Trophoblast cell (in vitro differentiated cells and primary cell): ENCODE measurements at regions not wholly inside any gene's neighbourhood (a gene's known extent, or its start where the extent isn't known, plus 50 kb on each side); places are given as distances from the start of the nearest gene placed in this dataset.
A peak's percentile ranks its signal among the peaks of the same experiment; 100 is the strongest.

Experiments used
- DNase-seq, 2 donors: peaks; one replicate each; pipeline ENCODE4 v3.0.0-alpha.2; 2016
- H2AFZ ChIP-seq: 2 replicates; pipeline ENCODE4 v1.6.1; 2013; ENCODE audit warnings: low read length, moderate library complexity, mild to moderate bottlenecking; ENCODE audit not compliant: insufficient read depth, poor library complexity
- H2AK5ac ChIP-seq: 2 replicates; pipeline ENCODE4 v1.6.1; 2013; ENCODE audit warnings: mild to moderate bottlenecking, low read length
- H2BK120ac ChIP-seq: 2 replicates; pipeline ENCODE4 v1.6.1; 2013; ENCODE audit warnings: low read length, mild to moderate bottlenecking, moderate library complexity; ENCODE audit not compliant: insufficient read depth, poor library complexity
- H2BK12ac ChIP-seq: 2 replicates; pipeline ENCODE4 v1.6.1; 2013; ENCODE audit warnings: mild to moderate bottlenecking, low read length, moderate library complexity
- H2BK5ac ChIP-seq: 2 replicates; pipeline ENCODE4 v1.6.1; 2013; ENCODE audit warnings: low read length, low read depth, moderate library complexity, mild to moderate bottlenecking; ENCODE audit not compliant: poor library complexity
- H3K14ac ChIP-seq: 2 replicates; pipeline ENCODE4 v1.6.1; 2013; ENCODE audit warnings: mild to moderate bottlenecking, low read length
- H3K18ac ChIP-seq: 2 replicates; pipeline ENCODE4 v1.6.1; 2013; ENCODE audit warnings: mild to moderate bottlenecking, low read length
- H3K23ac ChIP-seq: 2 replicates; pipeline ENCODE4 v1.6.1; 2013; ENCODE audit warnings: low read length
- H3K27ac ChIP-seq: 2 replicates; pipeline ENCODE4 v1.5.1; 2013; ENCODE audit warnings: low read depth, mild to moderate bottlenecking, inconsistent platforms, low read length, moderate library complexity
- H3K27me3 ChIP-seq: 2 replicates; pipeline ENCODE4 v1.6.1; 2013; ENCODE audit warnings: inconsistent platforms, mild to moderate bottlenecking, low read length, moderate library complexity; ENCODE audit not compliant: insufficient read depth
- H3K36me3 ChIP-seq, 2 experiments: 1 replicate in 1 of 2; 2 replicates in 1 of 2; pipeline ENCODE4 v1.6.1; 2013; ENCODE audit warnings: low read length in 2 of 2, mild to moderate bottlenecking in 2 of 2, moderate library complexity in 1 of 2; ENCODE audit not compliant: insufficient read depth in 2 of 2, control insufficient read depth in 1 of 2
- H3K4ac ChIP-seq: 2 replicates; pipeline ENCODE4 v1.6.1; 2013; ENCODE audit warnings: low read depth, mild to moderate bottlenecking, low read length, moderate library complexity
- H3K4me1 ChIP-seq, 2 experiments: 1 replicate in 1 of 2; 2 replicates in 1 of 2; pipeline ENCODE4 v1.6.1; 2013; ENCODE audit warnings: low read length in 2 of 2, mild to moderate bottlenecking in 2 of 2, moderate library complexity in 1 of 2; ENCODE audit not compliant: insufficient read depth in 2 of 2, control insufficient read depth in 1 of 2
- H3K4me2 ChIP-seq: 2 replicates; pipeline ENCODE4 v1.6.1; 2013; ENCODE audit warnings: inconsistent platforms, mild to moderate bottlenecking, low read length, moderate library complexity
- H3K4me3 ChIP-seq: 2 replicates; pipeline ENCODE4 v1.5.1; 2013; ENCODE audit warnings: mild to moderate bottlenecking, low read depth, low read length, inconsistent platforms
- H3K79me1 ChIP-seq: one replicate; pipeline ENCODE4 v1.6.1; 2013; ENCODE audit warnings: low read length
- H3K79me2 ChIP-seq: 2 replicates; pipeline ENCODE4 v1.6.1; 2013; ENCODE audit warnings: low read length, mild to moderate bottlenecking; ENCODE audit not compliant: control insufficient read depth, insufficient read depth, poor library complexity
- H3K9ac ChIP-seq: 2 replicates; pipeline ENCODE4 v1.6.1; 2013; ENCODE audit warnings: mild to moderate bottlenecking, low read length
- H3K9me3 ChIP-seq: 2 replicates; pipeline ENCODE4 v1.6.1; 2013; ENCODE audit warnings: low read depth, mild to moderate bottlenecking, control low read depth, inconsistent platforms, low read length; ENCODE audit not compliant: insufficient read depth
- H4K12ac ChIP-seq: 2 replicates; pipeline ENCODE4 v1.6.1; 2013; ENCODE audit warnings: low read depth, mild to moderate bottlenecking, low read length, moderate library complexity
- H4K8ac ChIP-seq: 2 replicates; pipeline ENCODE4 v1.6.1; 2013; ENCODE audit warnings: low read depth, mild to moderate bottlenecking, low read length, moderate library complexity
- H4K91ac ChIP-seq: one replicate; pipeline ENCODE4 v1.6.1; 2013; ENCODE audit warnings: low read depth, mild to moderate bottlenecking, low read length, moderate library complexity
- WGBS: extraction: QIAGEN DNeasy Blood & Tissue Kit; methylation state at CpG from one replicate; pipeline ENCODE4 v1.1.7; 2013; ENCODE audit warnings: missing lambda C conversion rate; ENCODE audit not compliant: insufficient read length, insufficient coverage; ENCODE audit errors: extremely low coverage; 5-methylcytosine and 5-hydroxymethylcytosine counted together

DNA sequence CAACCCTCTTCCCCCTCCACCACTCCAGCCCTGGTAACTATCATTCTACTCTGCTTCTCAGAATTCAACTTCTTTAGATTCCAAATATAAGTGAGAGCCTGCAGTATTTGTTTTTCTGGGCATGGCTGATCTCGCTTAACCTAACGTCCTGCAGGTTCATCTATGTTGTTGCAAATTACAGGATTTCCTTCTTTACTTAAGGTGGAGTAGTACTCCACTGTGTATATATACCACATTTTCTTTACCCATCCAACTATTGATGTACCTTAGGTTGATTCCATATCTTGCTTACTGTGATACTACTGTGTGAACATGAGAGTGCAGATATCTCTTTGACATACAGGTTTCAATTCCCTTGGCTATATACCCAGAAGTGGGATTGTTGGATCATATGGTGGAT is 106.3 kb upstream of the ZNF366 start:
- Histone ChIP-seq H2AFZ (no peak overlapping the region), H3K4me1 (no peaks in the 10 kb centered on the region), H3K14ac (no peak overlapping the region), H3K4me2 (no peak overlapping the region), H3K4ac (no peak overlapping the region), H3K79me1 (peaks cover 2% of the 10 kb centered on the region), H2BK120ac (no peak overlapping the region), H3K9me3 (no peaks in the 10 kb centered on the region), H3K23ac (no peak overlapping the region), H3K4me3 (no peak overlapping the region), H2AK5ac (no peak overlapping the region), H3K36me3 (no peaks in the 10 kb centered on the region), H3K18ac (no peak overlapping the region), H4K8ac (no peak overlapping the region), H4K91ac (no peak overlapping the region), H3K27ac (no peak overlapping the region), H2BK5ac (no peak overlapping the region), H3K27me3 (no peaks in the 10 kb centered on the region), H3K9ac (no peak overlapping the region), H2BK12ac (no peak overlapping the region), H4K12ac (no peak overlapping the region), H3K79me2 (no peaks in the 10 kb centered on the region)
- no peak for DNase-seq
- WGBS: no CpG with 5 or more reads among the region's 2 CpGs

DNA sequence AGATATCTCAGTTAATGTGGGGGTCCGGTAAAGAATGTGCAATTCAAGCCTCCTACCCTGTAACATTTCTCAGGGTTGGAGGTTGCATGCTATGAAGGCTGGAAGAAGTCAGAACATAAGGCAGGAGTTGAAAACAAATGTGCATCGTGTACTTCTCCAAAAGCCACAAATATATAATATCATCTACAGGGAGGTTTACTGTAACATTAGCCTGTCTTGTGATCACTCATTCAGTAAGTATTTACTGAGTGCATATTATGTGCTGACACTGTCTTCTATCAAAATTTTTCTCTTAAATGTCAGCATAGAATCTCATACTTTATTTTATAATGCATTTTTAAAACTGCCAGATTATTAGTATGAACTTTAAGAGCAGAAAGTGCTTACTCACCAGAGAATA is 105.6 kb upstream of the ZNF366 start:
- Histone ChIP-seq H2AFZ (no peak overlapping the region), H3K14ac (no peak overlapping the region), H3K36me3 (no peaks in the 10 kb centered on the region), H3K4ac (no peak overlapping the region), H2BK5ac (no peak overlapping the region), H3K79me2 (no peaks in the 10 kb centered on the region), H3K4me2 (no peak overlapping the region), H4K91ac (no peak overlapping the region), H2BK120ac (no peak overlapping the region), H3K27ac (no peak overlapping the region), H3K4me3 (no peak overlapping the region), H3K4me1 (no peaks in the 10 kb centered on the region), H4K8ac (no peak overlapping the region), H3K79me1 (peaks cover 2% of the 10 kb centered on the region), H3K9ac (no peak overlapping the region), H3K27me3 (no peaks in the 10 kb centered on the region), H2BK12ac (no peak overlapping the region), H3K23ac (no peak overlapping the region), H2AK5ac (no peak overlapping the region), H3K18ac (no peak overlapping the region), H3K9me3 (no peaks in the 10 kb centered on the region), H4K12ac (no peak overlapping the region)
- no peak for DNase-seq
- WGBS: no CpG with 5 or more reads among the region's 2 CpGs

GRCh38 chr5:72611118-72611730 is 104.0 kb upstream of the ZNF366 start:
- H3K14ac ChIP-seq: no peak overlapping the region
- H2BK120ac ChIP-seq: no peak overlapping the region
- no peak overlapping the region for H3K9ac ChIP-seq
- no peak overlapping the region for H4K91ac ChIP-seq
- WGBS: no CpG with 5 or more reads among the region's 6 CpGs
- H3K18ac ChIP-seq: no peak overlapping the region
- H3K36me3 ChIP-seq: no peaks in the 10 kb centered on the region
- peaks cover 4% of the 10 kb centered on the region for H3K79me1 ChIP-seq
- H3K23ac ChIP-seq: no peak overlapping the region
- no peaks in the 10 kb centered on the region for H3K9me3 ChIP-seq
- no peak overlapping the region for H4K8ac ChIP-seq
- H4K12ac ChIP-seq: no peak overlapping the region
- H2BK12ac ChIP-seq: no peak overlapping the region
- H3K4me1 ChIP-seq: peaks cover 5 to 9% of the 10 kb centered on the region in 2 experiments
- H3K27ac ChIP-seq: no peak overlapping the region
- H3K27me3 ChIP-seq: no peaks in the 10 kb centered on the region
- H2AFZ ChIP-seq: no peak overlapping the region
- no peak overlapping the region for H2AK5ac ChIP-seq
- no peak overlapping the region for H2BK5ac ChIP-seq
- H3K4ac ChIP-seq: no peak overlapping the region
- peak; percentile 81 to 84 for DNase-seq
- no peak overlapping the region for H3K4me2 ChIP-seq
- no peaks in the 10 kb centered on the region for H3K79me2 ChIP-seq
- no peak overlapping the region for H3K4me3 ChIP-seq

- WGBS: no CpG with 5 or more reads among the region's 3 CpGs
- Histone ChIP-seq H4K8ac (no peak overlapping the region), H3K4me3 (no peak overlapping the region), H2BK5ac (no peak overlapping the region), H2BK12ac (no peak overlapping the region), H3K9me3 (no peaks in the 10 kb centered on the region), H2AFZ (no peak overlapping the region), H3K27me3 (no peaks in the 10 kb centered on the region), H4K12ac (no peak overlapping the region), H3K4me1 (peaks cover 8 to 13% of the 10 kb centered on the region in 2 experiments), H3K4ac (no peak overlapping the region), H3K23ac (no peak overlapping the region), H3K36me3 (no peaks in the 10 kb centered on the region), H2AK5ac (no peak overlapping the region), H3K4me2 (no peak overlapping the region), H3K79me1 (peaks cover 11% of the 10 kb centered on the region), H3K79me2 (no peaks in the 10 kb centered on the region), H3K18ac (no peak overlapping the region), H3K14ac (no peak overlapping the region), H3K27ac (no peak overlapping the region), H4K91ac (no peak overlapping the region), H2BK120ac (no peak overlapping the region), H3K9ac (no peak overlapping the region)
- DNase-seq: no peak
Observed at GRCh38 chr5:72608926-72609325, 101.7 kb upstream of the ZNF366 start.
